ENCODE measurements at regions not wholly inside any gene's neighbourhood (a gene's known extent, or its start where the extent isn't known, plus 50 kb on each side); places are given as distances from the start of the nearest gene placed in this dataset.

DNA sequence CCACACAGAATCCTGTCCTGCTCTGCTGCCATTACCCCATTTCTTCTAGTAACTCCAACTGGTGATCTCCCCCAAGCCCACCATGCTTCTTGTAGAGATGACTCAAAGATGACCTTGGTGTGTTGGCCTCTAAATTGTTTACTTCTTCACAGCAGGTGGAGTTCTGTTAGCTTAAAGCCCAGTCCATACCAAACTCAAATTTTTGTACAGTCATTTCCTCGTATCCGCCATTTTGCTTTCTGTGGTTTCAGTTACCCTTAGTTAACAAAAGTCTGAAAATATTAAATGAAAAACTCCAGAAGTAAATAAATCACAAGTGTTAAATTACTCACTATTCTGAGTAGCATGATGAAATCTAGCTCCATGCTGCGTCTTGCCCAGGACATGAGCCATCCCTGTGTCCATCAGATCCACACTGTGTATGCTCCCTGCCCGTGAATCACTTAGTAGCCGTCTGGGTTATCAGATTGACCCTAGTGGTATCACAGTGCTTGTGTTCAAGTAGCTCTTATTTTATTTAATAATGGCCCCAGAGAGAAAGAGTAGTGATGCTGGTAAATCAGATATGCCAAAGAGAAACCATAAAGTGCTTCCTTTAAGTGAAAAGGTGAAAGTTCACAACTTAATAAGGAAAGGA is 133.3 kb upstream of the NOL4 start:
- TF ChIP-seq POLR2A (IDR thresholded peaks at IDR 0.05; ENCODE audit: low read depth, low read length) (no peak), RAD21 (IDR thresholded peaks at IDR 0.05; ENCODE audit: low read length) (no peak), MAZ (IDR thresholded peaks at IDR 0.05; ENCODE audit: borderline replicate concordance, low read depth, low read length) (no peak), MAFK (IDR thresholded peaks at IDR 0.05; ENCODE audit: low read depth, low read length) (no peak), FOS (IDR thresholded peaks at IDR 0.05; ENCODE audit: low read depth, low read length) (no peak), SMC3 (IDR thresholded peaks at IDR 0.05; ENCODE audit: low read depth, low read length) (no peak), CEBPB (IDR thresholded peaks at IDR 0.05; ENCODE audit: low read depth, low read length) (no peak), NFE2L2 (IDR thresholded peaks at IDR 0.05; ENCODE audit: low read depth, low read length) (no peak), RCOR1 (IDR thresholded peaks at IDR 0.05; ENCODE audit: insufficient replicate concordance, low read length) (no peak)
- TF ChIP-seq, protein P1, sequence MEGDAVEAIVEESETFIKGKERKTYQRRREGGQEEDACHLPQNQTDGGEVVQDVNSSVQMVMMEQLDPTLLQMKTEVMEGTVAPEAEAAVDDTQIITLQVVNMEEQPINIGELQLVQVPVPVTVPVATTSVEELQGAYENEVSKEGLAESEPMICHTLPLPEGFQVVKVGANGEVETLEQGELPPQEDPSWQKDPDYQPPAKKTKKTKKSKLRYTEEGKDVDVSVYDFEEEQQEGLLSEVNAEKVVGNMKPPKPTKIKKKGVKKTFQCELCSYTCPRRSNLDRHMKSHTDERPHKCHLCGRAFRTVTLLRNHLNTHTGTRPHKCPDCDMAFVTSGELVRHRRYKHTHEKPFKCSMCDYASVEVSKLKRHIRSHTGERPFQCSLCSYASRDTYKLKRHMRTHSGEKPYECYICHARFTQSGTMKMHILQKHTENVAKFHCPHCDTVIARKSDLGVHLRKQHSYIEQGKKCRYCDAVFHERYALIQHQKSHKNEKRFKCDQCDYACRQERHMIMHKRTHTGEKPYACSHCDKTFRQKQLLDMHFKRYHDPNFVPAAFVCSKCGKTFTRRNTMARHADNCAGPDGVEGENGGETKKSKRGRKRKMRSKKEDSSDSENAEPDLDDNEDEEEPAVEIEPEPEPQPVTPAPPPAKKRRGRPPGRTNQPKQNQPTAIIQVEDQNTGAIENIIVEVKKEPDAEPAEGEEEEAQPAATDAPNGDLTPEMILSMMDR (conservative IDR thresholded peaks at IDR 0.05; ENCODE audit: low read depth, low read length): no peak
- TF ChIP-seq, protein P2, sequence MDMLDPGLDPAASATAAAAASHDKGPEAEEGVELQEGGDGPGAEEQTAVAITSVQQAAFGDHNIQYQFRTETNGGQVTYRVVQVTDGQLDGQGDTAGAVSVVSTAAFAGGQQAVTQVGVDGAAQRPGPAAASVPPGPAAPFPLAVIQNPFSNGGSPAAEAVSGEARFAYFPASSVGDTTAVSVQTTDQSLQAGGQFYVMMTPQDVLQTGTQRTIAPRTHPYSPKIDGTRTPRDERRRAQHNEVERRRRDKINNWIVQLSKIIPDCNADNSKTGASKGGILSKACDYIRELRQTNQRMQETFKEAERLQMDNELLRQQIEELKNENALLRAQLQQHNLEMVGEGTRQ (IDR thresholded peaks at IDR 0.05; ENCODE audit: low read depth, low read length): no peak
